Fibroblast of villous mesenchyme (primary cell): ENCODE measurements at regions not wholly inside any gene's neighbourhood (a gene's known extent, or its start where the extent isn't known, plus 50 kb on each side); places are given as distances from the start of the nearest gene placed in this dataset.

Experiments
- DNase-seq: peaks from one replicate; pipeline ENCODE4 v3.0.0-alpha.2; 2010; ENCODE audit warnings: low read depth
- H3K4me3 ChIP-seq: 2 replicates; pipeline ENCODE4 v1.5.1; 2011; ENCODE audit warnings: low read depth, mild to moderate bottlenecking, low read length
- CTCF ChIP-seq: IDR thresholded peaks from 2 replicates; pipeline ENCODE4 v1.5.1; 2012; ENCODE audit warnings: low read depth, mild to moderate bottlenecking, low read length; ENCODE audit not compliant: insufficient read depth

GRCh38 chr21:31403596-31404333, 59.7 kb upstream of the TIAM1 start:
- no peak overlapping the region for H3K4me3 ChIP-seq
- no peak for DNase-seq
- TF ChIP-seq CTCF: no peak

- H3K4me3 ChIP-seq: no peak overlapping the region
- no peak for DNase-seq
- TF ChIP-seq CTCF: no peak
Measured at GRCh38 chr21:31399591-31399990, 55.5 kb upstream of the TIAM1 start.

- no peak overlapping the region for H3K4me3 ChIP-seq
- TF ChIP-seq CTCF: no peak
- no peak for DNase-seq
Measured at GRCh38 chr21:31398574-31398973, 54.5 kb upstream of the TIAM1 start.

- DNase-seq: no peak
- H3K4me3 ChIP-seq: no peak overlapping the region
- TF ChIP-seq CTCF: no peak
Measured at GRCh38 chr21:31397939-31398338, 53.9 kb upstream of the TIAM1 start.

DNA sequence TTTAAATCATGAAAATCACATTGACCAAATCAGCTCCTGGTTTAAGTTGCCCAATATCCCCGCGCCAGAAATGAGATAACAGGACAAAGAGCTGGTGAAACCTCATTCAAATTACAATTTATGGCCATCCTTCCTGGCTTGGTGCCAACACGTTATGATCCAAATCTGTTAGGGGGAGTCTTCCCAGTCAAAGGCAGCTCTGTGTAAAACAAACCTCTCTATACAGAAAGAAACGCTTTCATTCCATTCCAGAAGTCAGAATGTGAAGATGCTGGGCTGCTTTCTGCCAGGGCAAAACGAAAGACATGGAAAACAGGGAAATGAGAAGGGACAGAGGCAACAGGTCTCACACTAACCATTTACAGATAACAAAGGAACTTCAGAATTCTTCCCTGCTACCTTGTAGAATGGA, 53.5 kb upstream of the TIAM1 start:
- TF ChIP-seq CTCF: no peak
- DNase-seq: no peak
- H3K4me3 ChIP-seq: no peak overlapping the region

DNA sequence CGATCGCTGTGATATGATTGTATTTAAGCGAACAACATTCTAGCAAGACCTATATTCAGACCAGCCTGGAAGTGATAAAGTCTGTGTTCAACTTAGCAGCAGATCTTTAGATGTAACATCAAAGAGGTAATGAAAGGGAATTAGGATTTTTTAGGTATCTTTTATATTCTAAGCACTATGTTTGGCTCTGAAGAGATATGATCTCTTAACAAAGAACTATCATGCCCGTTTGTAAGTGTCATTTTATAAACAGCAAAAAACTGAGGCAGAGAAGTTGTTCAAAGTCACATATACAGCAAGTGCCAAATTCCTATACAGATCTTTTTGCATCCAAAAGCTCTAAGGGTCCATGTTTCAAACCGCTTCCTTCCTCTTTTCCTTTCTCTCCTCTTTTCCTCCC, 53.0 kb upstream of the TIAM1 start:
- no peak for DNase-seq
- H3K4me3 ChIP-seq: no peak overlapping the region
- no peak for TF ChIP-seq CTCF

- no peak for DNase-seq
- no peak overlapping the region for H3K4me3 ChIP-seq
- TF ChIP-seq CTCF: no peak
Measured at GRCh38 chr21:31396399-31396798, 52.3 kb upstream of the TIAM1 start.
